ENCODE measurements at regions not wholly inside any gene's neighbourhood (a gene's known extent, or its start where the extent isn't known, plus 50 kb on each side); places are given as distances from the start of the nearest gene placed in this dataset.

DNA sequence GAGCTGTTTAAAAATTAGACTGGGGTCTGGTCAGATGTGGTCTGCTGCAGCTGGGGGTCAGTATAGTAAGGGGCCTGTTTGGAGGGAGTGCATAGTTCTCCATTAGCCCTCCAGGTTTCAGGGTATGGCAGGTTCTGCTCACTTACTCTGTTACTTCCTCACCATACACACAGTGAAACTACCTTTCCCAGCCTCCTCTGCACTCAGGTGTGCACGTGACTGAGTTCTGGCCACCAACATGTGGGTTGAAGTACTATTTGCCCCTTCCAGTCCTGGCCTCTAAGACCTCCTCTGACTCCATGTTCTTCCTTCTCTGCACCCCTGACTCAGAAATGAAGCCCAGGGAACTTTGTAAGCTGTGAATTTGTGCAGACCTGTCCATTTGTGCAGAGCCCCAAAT, 190.5 kb upstream of the CLINT1 start:
- H3K27ac ChIP-seq (replicated peaks): no peak overlapping the region
- no peak for DNase-seq (ENCODE audit: low read depth in 1 of 2, low spot score in 1 of 2)
- H3K27me3 ChIP-seq (ENCODE audit: insufficient read depth, poor library complexity, severe bottlenecking): no peaks in the 10 kb centered on the region
- TF ChIP-seq, protein P1, sequence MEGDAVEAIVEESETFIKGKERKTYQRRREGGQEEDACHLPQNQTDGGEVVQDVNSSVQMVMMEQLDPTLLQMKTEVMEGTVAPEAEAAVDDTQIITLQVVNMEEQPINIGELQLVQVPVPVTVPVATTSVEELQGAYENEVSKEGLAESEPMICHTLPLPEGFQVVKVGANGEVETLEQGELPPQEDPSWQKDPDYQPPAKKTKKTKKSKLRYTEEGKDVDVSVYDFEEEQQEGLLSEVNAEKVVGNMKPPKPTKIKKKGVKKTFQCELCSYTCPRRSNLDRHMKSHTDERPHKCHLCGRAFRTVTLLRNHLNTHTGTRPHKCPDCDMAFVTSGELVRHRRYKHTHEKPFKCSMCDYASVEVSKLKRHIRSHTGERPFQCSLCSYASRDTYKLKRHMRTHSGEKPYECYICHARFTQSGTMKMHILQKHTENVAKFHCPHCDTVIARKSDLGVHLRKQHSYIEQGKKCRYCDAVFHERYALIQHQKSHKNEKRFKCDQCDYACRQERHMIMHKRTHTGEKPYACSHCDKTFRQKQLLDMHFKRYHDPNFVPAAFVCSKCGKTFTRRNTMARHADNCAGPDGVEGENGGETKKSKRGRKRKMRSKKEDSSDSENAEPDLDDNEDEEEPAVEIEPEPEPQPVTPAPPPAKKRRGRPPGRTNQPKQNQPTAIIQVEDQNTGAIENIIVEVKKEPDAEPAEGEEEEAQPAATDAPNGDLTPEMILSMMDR (IDR thresholded peaks at IDR 0.05; ENCODE audit: insufficient read depth, low read length): no peak
- TF ChIP-seq POLR2AphosphoS5 (IDR thresholded peaks at IDR 0.05; ENCODE audit: low read depth): no peak
- TF ChIP-seq GABPA (IDR thresholded peaks at IDR 0.05; ENCODE audit: low read depth): no peak
- no peak for TF ChIP-seq SPI1 (IDR thresholded peaks at IDR 0.05; ENCODE audit: borderline replicate concordance, low read depth)
- TF ChIP-seq, protein P2, sequence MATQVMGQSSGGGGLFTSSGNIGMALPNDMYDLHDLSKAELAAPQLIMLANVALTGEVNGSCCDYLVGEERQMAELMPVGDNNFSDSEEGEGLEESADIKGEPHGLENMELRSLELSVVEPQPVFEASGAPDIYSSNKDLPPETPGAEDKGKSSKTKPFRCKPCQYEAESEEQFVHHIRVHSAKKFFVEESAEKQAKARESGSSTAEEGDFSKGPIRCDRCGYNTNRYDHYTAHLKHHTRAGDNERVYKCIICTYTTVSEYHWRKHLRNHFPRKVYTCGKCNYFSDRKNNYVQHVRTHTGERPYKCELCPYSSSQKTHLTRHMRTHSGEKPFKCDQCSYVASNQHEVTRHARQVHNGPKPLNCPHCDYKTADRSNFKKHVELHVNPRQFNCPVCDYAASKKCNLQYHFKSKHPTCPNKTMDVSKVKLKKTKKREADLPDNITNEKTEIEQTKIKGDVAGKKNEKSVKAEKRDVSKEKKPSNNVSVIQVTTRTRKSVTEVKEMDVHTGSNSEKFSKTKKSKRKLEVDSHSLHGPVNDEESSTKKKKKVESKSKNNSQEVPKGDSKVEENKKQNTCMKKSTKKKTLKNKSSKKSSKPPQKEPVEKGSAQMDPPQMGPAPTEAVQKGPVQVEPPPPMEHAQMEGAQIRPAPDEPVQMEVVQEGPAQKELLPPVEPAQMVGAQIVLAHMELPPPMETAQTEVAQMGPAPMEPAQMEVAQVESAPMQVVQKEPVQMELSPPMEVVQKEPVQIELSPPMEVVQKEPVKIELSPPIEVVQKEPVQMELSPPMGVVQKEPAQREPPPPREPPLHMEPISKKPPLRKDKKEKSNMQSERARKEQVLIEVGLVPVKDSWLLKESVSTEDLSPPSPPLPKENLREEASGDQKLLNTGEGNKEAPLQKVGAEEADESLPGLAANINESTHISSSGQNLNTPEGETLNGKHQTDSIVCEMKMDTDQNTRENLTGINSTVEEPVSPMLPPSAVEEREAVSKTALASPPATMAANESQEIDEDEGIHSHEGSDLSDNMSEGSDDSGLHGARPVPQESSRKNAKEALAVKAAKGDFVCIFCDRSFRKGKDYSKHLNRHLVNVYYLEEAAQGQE (IDR thresholded peaks at IDR 0.05; ENCODE audit: insufficient replicate concordance, low read depth): no peak
- no peak overlapping the region for H3K4me3 ChIP-seq (replicated peaks; ENCODE audit: insufficient read depth, low read length)

DNA sequence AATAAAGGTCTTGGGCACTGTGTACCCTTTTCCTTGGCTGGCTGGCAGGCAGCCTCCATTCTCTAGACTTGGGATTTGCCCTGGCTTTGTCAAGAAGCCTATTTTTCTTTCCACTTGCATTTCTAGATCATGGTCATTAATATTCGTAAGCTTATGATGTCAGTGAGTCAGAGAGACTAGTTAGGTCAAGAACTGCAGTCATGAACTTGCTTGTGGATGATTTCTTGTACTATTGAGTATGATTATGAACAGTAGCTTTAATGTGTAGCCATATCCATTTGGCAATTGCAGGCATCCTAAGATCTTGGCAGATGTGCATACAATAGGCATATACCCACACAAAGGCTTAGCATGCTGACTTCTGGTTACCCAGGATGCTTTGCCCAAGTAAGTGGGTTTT, 186.8 kb upstream of the CLINT1 start:
- Histone ChIP-seq H3K27me3 (ENCODE audit: insufficient read depth, poor library complexity, severe bottlenecking) (no peaks in the 10 kb centered on the region), H3K4me3 (replicated peaks; ENCODE audit: insufficient read depth, low read length) (no peak overlapping the region), H3K27ac (replicated peaks) (no peak overlapping the region)
- no peak for TF ChIP-seq GABPA (IDR thresholded peaks at IDR 0.05; ENCODE audit: low read depth)
- TF ChIP-seq, protein P2 (IDR thresholded peaks at IDR 0.05; ENCODE audit: insufficient replicate concordance, low read depth): no peak
- TF ChIP-seq, protein P1 (IDR thresholded peaks at IDR 0.05; ENCODE audit: insufficient read depth, low read length): no peak
- no peak for TF ChIP-seq POLR2AphosphoS5 (IDR thresholded peaks at IDR 0.05; ENCODE audit: low read depth)
- TF ChIP-seq SPI1 (IDR thresholded peaks at IDR 0.05; ENCODE audit: borderline replicate concordance, low read depth): no peak
- no peak for DNase-seq (ENCODE audit: low read depth in 1 of 2, low spot score in 1 of 2)

DNA sequence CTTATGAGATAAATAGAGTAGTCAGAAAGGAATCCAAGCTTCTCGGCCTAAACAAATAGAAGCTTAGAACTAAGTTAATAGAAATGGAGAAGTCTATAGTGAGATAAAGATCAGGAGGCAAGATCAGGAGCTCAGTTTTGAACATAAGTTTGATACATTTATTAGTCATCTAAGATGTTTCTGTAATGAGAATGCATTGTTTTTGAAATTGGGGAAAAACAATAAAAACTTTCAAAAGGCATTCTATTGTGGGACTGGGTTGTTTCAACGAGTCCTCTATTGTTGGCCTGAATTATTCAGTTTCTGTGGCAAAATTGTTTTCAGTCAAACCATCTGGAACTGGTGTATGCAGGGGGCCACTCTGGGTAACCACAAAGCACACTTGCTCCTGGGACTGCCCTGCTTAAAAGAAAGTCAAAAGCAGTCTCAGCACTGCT, 181.0 kb upstream of the CLINT1 start:
- Histone ChIP-seq H3K27ac (replicated peaks) (no peak overlapping the region), H3K27me3 (ENCODE audit: insufficient read depth, poor library complexity, severe bottlenecking) (no peaks in the 10 kb centered on the region), H3K4me3 (replicated peaks; ENCODE audit: insufficient read depth, low read length) (no peak overlapping the region)
- no peak for TF ChIP-seq POLR2AphosphoS5 (IDR thresholded peaks at IDR 0.05; ENCODE audit: low read depth)
- TF ChIP-seq, protein P1 (IDR thresholded peaks at IDR 0.05; ENCODE audit: insufficient read depth, low read length): no peak
- TF ChIP-seq SPI1 (IDR thresholded peaks at IDR 0.05; ENCODE audit: borderline replicate concordance, low read depth): no peak
- TF ChIP-seq, protein P2 (IDR thresholded peaks at IDR 0.05; ENCODE audit: insufficient replicate concordance, low read depth): no peak
- TF ChIP-seq GABPA (IDR thresholded peaks at IDR 0.05; ENCODE audit: low read depth): no peak
- DNase-seq (ENCODE audit: low read depth in 1 of 2, low spot score in 1 of 2): no peak

Data from HL-60 (cell line).